IMR-90 (cell line): ENCODE measurements at regions not wholly inside any gene's neighbourhood (a gene's known extent, or its start where the extent isn't known, plus 50 kb on each side); places are given as distances from the start of the nearest gene placed in this dataset.

Experiments
- ATAC-seq: fragments of 200-7000 bp; cut with Tn5 transposase; 2 replicates; pipeline ENCODE4 v1.9.1; 2020; ENCODE audit warnings: low read depth, mild to moderate bottlenecking, moderate library complexity
- BruUV-seq: library from RNA; stranded (reverse); fragments of 400-500 nt; replicated peaks from 2 replicates; lab custom pipeline; 2021; lab: Mats Ljungman, UMichigan
- CTCF ChIA-PET: fragments of 300-600 bp; formaldehyde crosslinking; extraction: SDS; loops from one replicate; lab custom pipeline; 2021; ENCODE audit warnings: antibody characterized with exemption; lab: Yijun Ruan, JAX
- POLR2A ChIA-PET: fragments of 300-600 bp; sonication (Branson Sonifier 250); formaldehyde crosslinking; loops from one replicate; lab custom pipeline; 2022; ENCODE audit warnings: antibody characterized with exemption; ENCODE audit not compliant: unreplicated experiment; lab: Charles Lee
- DNase-seq: peaks from one replicate; pipeline ENCODE4 v3.0.0; 2013
- H2AFZ ChIP-seq: replicated peaks from 2 replicates; pipeline ENCODE3; 2013; ENCODE audit warnings: low read length, mild to moderate bottlenecking; ENCODE audit not compliant: poor library complexity
- H2AK5ac ChIP-seq: 2 replicates; pipeline ENCODE4 v1.6.1; 2013; ENCODE audit warnings: low read depth, low read length, inconsistent platforms
- H2AK9ac ChIP-seq: replicated peaks from 2 replicates; pipeline ENCODE3; 2013; ENCODE audit warnings: mild to moderate bottlenecking, low read depth, low read length, moderate library complexity; ENCODE audit not compliant: poor library complexity
- H2BK120ac ChIP-seq: 2 replicates; pipeline ENCODE4 v1.6.1; 2013; ENCODE audit warnings: low read depth, low read length, inconsistent platforms
- H2BK15ac ChIP-seq: 3 replicates; pipeline ENCODE4 v1.6.1; 2013; ENCODE audit warnings: low read depth, low read length, inconsistent platforms
- H2BK20ac ChIP-seq: 2 replicates; pipeline ENCODE4 v1.6.1; 2013; ENCODE audit warnings: low read depth, mild to moderate bottlenecking, inconsistent platforms, low read length, moderate library complexity
- H2BK5ac ChIP-seq: 2 replicates; pipeline ENCODE4 v1.6.1; 2013; ENCODE audit warnings: mild to moderate bottlenecking, low read depth, low read length, inconsistent platforms; ENCODE audit not compliant: poor library complexity, severe bottlenecking
- H3K14ac ChIP-seq: replicated peaks from 2 replicates; pipeline ENCODE4 v1.6.1; 2013; ENCODE audit warnings: low read depth, low read length, inconsistent platforms
- H3K18ac ChIP-seq: 2 replicates; pipeline ENCODE4 v1.6.1; 2013; ENCODE audit warnings: low read depth, low read length, control low read depth
- H3K23ac ChIP-seq: 2 replicates; pipeline ENCODE4 v1.6.1; 2013; ENCODE audit warnings: low read depth, low read length, inconsistent platforms
- H3K27ac ChIP-seq: 2 replicates; pipeline ENCODE4 v1.5.1; 2013; ENCODE audit warnings: mild to moderate bottlenecking, control low read depth, low read length; ENCODE audit not compliant: insufficient read depth
- H3K27me3 ChIP-seq: 2 replicates; pipeline ENCODE4 v1.6.1; 2013; ENCODE audit warnings: low read length; ENCODE audit not compliant: control insufficient read depth, insufficient read depth
- H3K36me3 ChIP-seq: 2 replicates; pipeline ENCODE4 v1.6.1; 2013; ENCODE audit warnings: low read length, mixed read lengths; ENCODE audit not compliant: control insufficient read depth, insufficient read depth
- H3K4ac ChIP-seq: 2 replicates; pipeline ENCODE4 v1.6.1; 2013; ENCODE audit warnings: low read depth, low read length, inconsistent platforms
- H3K4me1 ChIP-seq: 2 replicates; pipeline ENCODE4 v1.6.1; 2013; ENCODE audit warnings: low read length, mixed read lengths; ENCODE audit not compliant: control insufficient read depth, insufficient read depth
- H3K4me2 ChIP-seq: 2 replicates; pipeline ENCODE4 v1.6.1; 2013; ENCODE audit warnings: low read depth, mild to moderate bottlenecking, control low read depth, low read length, moderate library complexity
- H3K4me3 ChIP-seq: 2 replicates; pipeline ENCODE4 v1.5.1; 2013; ENCODE audit warnings: low read depth, mild to moderate bottlenecking, control low read depth, low read length, moderate library complexity; ENCODE audit not compliant: insufficient read depth
- H3K56ac ChIP-seq: 2 replicates; pipeline ENCODE4 v1.6.1; 2013; ENCODE audit warnings: low read length, inconsistent platforms; ENCODE audit not compliant: insufficient read depth; ENCODE audit errors: extremely low read depth
- H3K79me1 ChIP-seq, 2 experiments: 2 replicates each; pipeline ENCODE4 v1.6.1; 2013; ENCODE audit warnings: low read length in 2 of 2, inconsistent platforms in 1 of 2, low read depth in 1 of 2
- H3K9ac ChIP-seq: 2 replicates; pipeline ENCODE4 v1.6.1; 2013; ENCODE audit warnings: low read depth, low read length, control low read depth
- H3K9me1 ChIP-seq: 2 replicates; pipeline ENCODE4 v1.6.1; 2013; ENCODE audit warnings: low read length, inconsistent platforms; ENCODE audit not compliant: insufficient read depth
- H3K9me3 ChIP-seq: 2 replicates; pipeline ENCODE4 v1.6.1; 2013; ENCODE audit warnings: low read length; ENCODE audit not compliant: control insufficient read depth, insufficient read depth
- H4K20me1 ChIP-seq: 2 replicates; pipeline ENCODE4 v1.6.1; 2013; ENCODE audit warnings: low read length, inconsistent platforms; ENCODE audit not compliant: insufficient read depth
- H4K5ac ChIP-seq: 2 replicates; pipeline ENCODE4 v1.6.1; 2013; ENCODE audit warnings: mild to moderate bottlenecking, low read depth, low read length, control low read depth
- H4K8ac ChIP-seq, 2 experiments: 2 replicates each; pipeline ENCODE4 v1.6.1; 2013; ENCODE audit warnings: low read depth in 2 of 2, low read length in 2 of 2, control low read depth in 1 of 2, inconsistent platforms in 1 of 2
- H4K91ac ChIP-seq: 2 replicates; pipeline ENCODE4 v1.6.1; 2013; ENCODE audit warnings: low read depth, low read length, inconsistent platforms; ENCODE audit not compliant: insufficient read depth
- CEBPB ChIP-seq: IDR thresholded peaks from 2 replicates; pipeline ENCODE4 v1.6.1; 2012; ENCODE audit warnings: low read depth, low read length, improper control_type of control experiment
- CHD1 ChIP-seq: IDR thresholded peaks from 2 replicates; pipeline ENCODE4 v1.6.1; 2012; ENCODE audit warnings: low read depth, low read length, improper control_type of control experiment
- MAFK ChIP-seq: IDR thresholded peaks from 2 replicates; pipeline ENCODE4 v1.6.1; 2012; ENCODE audit warnings: low read depth, low read length, improper control_type of control experiment
- MXI1 ChIP-seq: IDR thresholded peaks from 2 replicates; pipeline ENCODE4 v1.6.1; 2012; ENCODE audit warnings: low read depth, mild to moderate bottlenecking, low read length, moderate library complexity, borderline replicate concordance
- NFE2L2 ChIP-seq: fragments of 150-350 bp; IDR thresholded peaks from 2 replicates; pipeline ENCODE4 v1.6.1; 2016; ENCODE audit warnings: low read depth, mild to moderate bottlenecking, low read length
- RCOR1 ChIP-seq: IDR thresholded peaks from 2 replicates; pipeline ENCODE4 v1.6.1; 2012; ENCODE audit warnings: mild to moderate bottlenecking, low read length, improper control_type of control experiment; ENCODE audit not compliant: insufficient replicate concordance
- WGBS, 2 experiments: methylation state at CpG; one replicate each; pipeline versions ENCODE4 v1.1.5 to v1.1.7; 2013; ENCODE audit warnings: missing lambda C conversion rate in 2 of 2; ENCODE audit not compliant: insufficient read length in 1 of 2; ENCODE audit errors: extremely low coverage in 2 of 2; 5-methylcytosine and 5-hydroxymethylcytosine counted together
- dilution Hi-C: fragments of 300-500 bp; cut with HindIII; formaldehyde crosslinking; loops from one replicate; pipeline ENCODE4 v1.14.3; 2018; ENCODE audit warnings: low sequenced_read_pairs; ENCODE audit not compliant: unreplicated experiment
- in situ Hi-C: fragments of 300-500 bp; cut with MboI; formaldehyde crosslinking; loops from 3 replicates; pipeline ENCODE4 v1.14.3; 2019; ENCODE audit warnings: low sequenced_read_pairs, inconsistent platforms, mixed read lengths
- intact Hi-C: fragments of 100-400 bp; cut with micrococcal nuclease; formaldehyde crosslinking; loops from 2 replicates; pipeline ENCODE4 v1.10.0; 2022

GRCh38 chr3:139755551-139755950, 77.8 kb upstream of the NMNAT3 start:
- TF ChIP-seq CEBPB (no peak), RCOR1 (no peak), MAFK (no peak), CHD1 (no peak), NFE2L2 (no peak), MXI1 (no peak)
- Histone ChIP-seq H3K14ac (no peak overlapping the region), H3K18ac (no peak overlapping the region), H4K5ac (no peak overlapping the region), H3K23ac (no peak overlapping the region), H3K4me2 (no peak overlapping the region), H2AK5ac (no peak overlapping the region), H3K9me3 (no peaks in the 10 kb centered on the region; the same call in 1 of the 2 replicates), H3K56ac (no peak overlapping the region), H3K36me3 (no peaks in the 10 kb centered on the region), H2AK9ac (no peak overlapping the region), H4K20me1 (no peaks in the 10 kb centered on the region), H3K4ac (no peak overlapping the region), H3K9ac (no peak overlapping the region), H2BK5ac (no peak overlapping the region), H3K79me1 (no peaks in the 10 kb centered on the region), H3K4me3 (no peak overlapping the region), H3K9me1 (no peaks in the 10 kb centered on the region), H2AFZ (no peak overlapping the region), H2BK20ac (no peak overlapping the region), H3K27ac (no peak overlapping the region), H4K91ac (no peak overlapping the region), H2BK120ac (no peak overlapping the region), H4K8ac (no peak overlapping the region), H3K27me3 (no peaks in the 10 kb centered on the region), H3K4me1 (no peaks in the 10 kb centered on the region), H2BK15ac (no peak overlapping the region)
- POLR2A ChIA-PET, result no interaction called here
- dilution Hi-C loops (no loop called here), intact Hi-C loops (no loop called here), in situ Hi-C loops (no loop called here)
- CTCF ChIA-PET, result no interaction called here
- no TSS peak for BruUV-seq
- WGBS, 2 experiments, result no CpG with 5 or more reads among the region's 3 CpGs
- no peak for ATAC-seq
- DNase-seq, result no peak
